ENCODE measurements at regions not wholly inside any gene's neighbourhood (a gene's known extent, or its start where the extent isn't known, plus 50 kb on each side); places are given as distances from the start of the nearest gene placed in this dataset.

- no peak for DNase-seq
These were observed 180.9 kb upstream of the GALNT5 start for GRCh38 chr2:157076526-157077161.

- no peak for DNase-seq
These were observed 179.7 kb upstream of the GALNT5 start for GRCh38 chr2:157077753-157078350.

- no peak for DNase-seq
These were observed 174.6 kb upstream of the GALNT5 start for GRCh38 chr2:157082950-157083349.

- DNase-seq = no peak
These were observed 172.0 kb upstream of the GALNT5 start for GRCh38 chr2:157085522-157085921.

GRCh38 chr2:157087373-157088002 lies 170.0 kb upstream of the GALNT5 start:
- DNase-seq = no peak

GRCh38 chr2:157093666-157094065 lies 163.8 kb upstream of the GALNT5 start:
- no peak for DNase-seq

- no peak for DNase-seq
These were observed 152.1 kb upstream of the GALNT5 start for GRCh38 chr2:157105372-157105771.

- DNase-seq = no peak
These were observed 150.6 kb upstream of the GALNT5 start for GRCh38 chr2:157106950-157107349.

GRCh38 chr2:157107460-157107859 lies 150.0 kb upstream of the GALNT5 start:
- DNase-seq = no peak

GRCh38 chr2:157107877-157108276 lies 149.6 kb upstream of the GALNT5 start:
- DNase-seq = no peak

GRCh38 chr2:157122776-157123175 lies 134.7 kb upstream of the GALNT5 start:
- no peak for DNase-seq

- no peak for DNase-seq
These were observed 132.8 kb upstream of the GALNT5 start for GRCh38 chr2:157124731-157125130.

GRCh38 chr2:157125685-157126084 lies 131.8 kb upstream of the GALNT5 start:
- DNase-seq = no peak

- DNase-seq = no peak
These were observed 130.1 kb upstream of the GALNT5 start for GRCh38 chr2:157127249-157128012.

GRCh38 chr2:157143901-157144300 lies 113.6 kb upstream of the GALNT5 start:
- DNase-seq = no peak

- DNase-seq = no peak
These were observed 108.2 kb upstream of the GALNT5 start for GRCh38 chr2:157149270-157149669.

- no peak for DNase-seq
These were observed 106.8 kb upstream of the GALNT5 start for GRCh38 chr2:157150747-157151146.

- no peak for DNase-seq
These were observed 105.1 kb upstream of the GALNT5 start for GRCh38 chr2:157152362-157152761.

GRCh38 chr2:157155992-157156391 lies 101.5 kb upstream of the GALNT5 start:
- no peak for DNase-seq

GRCh38 chr2:157158111-157158510 lies 99.4 kb upstream of the GALNT5 start:
- DNase-seq = no peak

GRCh38 chr2:157159221-157159934 lies 98.1 kb upstream of the GALNT5 start:
- DNase-seq = no peak

GRCh38 chr2:157160111-157160510 lies 97.4 kb upstream of the GALNT5 start:
- no peak for DNase-seq

GRCh38 chr2:157164370-157164769 lies 93.1 kb upstream of the GALNT5 start:
- DNase-seq = no peak
